WTC11 (cell line): ENCODE measurements at regions not wholly inside any gene's neighbourhood (a gene's known extent, or its start where the extent isn't known, plus 50 kb on each side); places are given as distances from the start of the nearest gene placed in this dataset.

Experiments
- ATAC-seq: fragments of 200-7000 bp; cut with Tn5 transposase; 2 replicates; pipeline ENCODE4 v1.10.0; 2021; ENCODE audit warnings: mild to moderate bottlenecking, moderate library complexity
- CTCF ChIA-PET: fragments of 300-600 bp; sonication (Branson Sonifier 250); formaldehyde crosslinking; loops from one replicate; lab custom pipeline; 2021; ENCODE audit warnings: antibody characterized with exemption; lab: Charles Lee
- POLR2A ChIA-PET: fragments of 350-600 bp; sonication (Branson Sonifier 250); formaldehyde crosslinking; loops from one replicate; lab custom pipeline; 2021; ENCODE audit warnings: antibody characterized with exemption; lab: Charles Lee
- DNase-seq: peaks from one replicate; pipeline ENCODE4 v3.0.0; 2021; ENCODE audit warnings: low spot score
- H3K27ac Mint-ChIP-seq: 2 replicates; pipeline ENCODE4 v1.8.0; 2021; ENCODE audit warnings: mixed read lengths
- H3K27me3 Mint-ChIP-seq: 2 replicates; pipeline ENCODE4 v1.8.0; 2021; ENCODE audit warnings: low read depth, mild to moderate bottlenecking, moderate library complexity, mixed read lengths
- H3K36me3 Mint-ChIP-seq: 2 replicates; pipeline ENCODE4 v1.8.0; 2021; ENCODE audit warnings: mixed read lengths
- H3K4me1 Mint-ChIP-seq: 2 replicates; pipeline ENCODE4 v1.8.0; 2022; ENCODE audit warnings: mixed read lengths
- H3K4me3 Mint-ChIP-seq: 2 replicates; pipeline ENCODE4 v1.8.0; 2021; ENCODE audit warnings: mild to moderate bottlenecking, moderate library complexity, mixed read lengths
- H3K9me3 Mint-ChIP-seq: 2 replicates; pipeline ENCODE4 v1.8.0; 2021; ENCODE audit warnings: mixed read lengths
- ARID4B ChIP-seq: sonication (generic); formaldehyde crosslinking; IDR thresholded peaks from 2 replicates; pipeline ENCODE4 v1.8.0; 2023; ENCODE audit warnings: missing genetic modification reagents, mild to moderate bottlenecking, borderline replicate concordance
- ATF3 ChIP-seq: sonication (generic); formaldehyde crosslinking; conservative IDR thresholded peaks from 2 replicates; pipeline ENCODE4 v1.8.1; 2022; ENCODE audit warnings: mild to moderate bottlenecking, missing genetic modification reagents
- CBFB ChIP-seq: sonication (generic); formaldehyde crosslinking; IDR thresholded peaks from 2 replicates; pipeline ENCODE4 v1.8.1; 2022; ENCODE audit warnings: mild to moderate bottlenecking, low read depth, missing genetic modification reagents
- EMX1 ChIP-seq: fragments of 250-450 bp; sonication (Bioruptor Pico); IDR thresholded peaks from 2 replicates; pipeline ENCODE4 v1.8.0; 2021; ENCODE audit warnings: mild to moderate bottlenecking
- GRHL2 ChIP-seq: fragments of 250-450 bp; sonication (Bioruptor Pico); IDR thresholded peaks from 2 replicates; pipeline ENCODE4 v1.8.0; 2022; ENCODE audit warnings: mild to moderate bottlenecking, moderate library complexity; ENCODE audit not compliant: insufficient replicate concordance, severe bottlenecking
- JUN ChIP-seq: sonication (generic); formaldehyde crosslinking; IDR thresholded peaks from 2 replicates; pipeline ENCODE4 v1.8.0; 2023; ENCODE audit warnings: mild to moderate bottlenecking, missing genetic modification reagents
- NR3C1 ChIP-seq: sonication (generic); formaldehyde crosslinking; conservative IDR thresholded peaks from 2 replicates; pipeline ENCODE4 v1.8.1; 2023; ENCODE audit warnings: low read depth, mild to moderate bottlenecking, missing genetic modification reagents
- RELA ChIP-seq: sonication (generic); formaldehyde crosslinking; IDR thresholded peaks from 2 replicates; pipeline ENCODE4 v1.8.1; 2022; ENCODE audit warnings: missing genetic modification reagents, mild to moderate bottlenecking, borderline replicate concordance
- RORB ChIP-seq: fragments of 250-450 bp; sonication (Bioruptor Pico); IDR thresholded peaks from 2 replicates; pipeline ENCODE4 v1.9.0; 2021; ENCODE audit warnings: mild to moderate bottlenecking
- TEAD1 ChIP-seq: sonication (generic); formaldehyde crosslinking; IDR thresholded peaks from 2 replicates; pipeline ENCODE4 v1.8.0; 2022; ENCODE audit warnings: mild to moderate bottlenecking, missing genetic modification reagents
- TEAD4 ChIP-seq: sonication (generic); formaldehyde crosslinking; IDR thresholded peaks from 2 replicates; pipeline ENCODE4 v1.8.0; 2022; ENCODE audit warnings: mild to moderate bottlenecking, missing genetic modification reagents
- ZNF232 ChIP-seq: sonication (generic); formaldehyde crosslinking; IDR thresholded peaks from 2 replicates; pipeline ENCODE4 v1.8.0; 2022; ENCODE audit warnings: mild to moderate bottlenecking, missing genetic modification reagents
- ZNF263 ChIP-seq: sonication (generic); formaldehyde crosslinking; IDR thresholded peaks from 2 replicates; pipeline ENCODE4 v1.8.1; 2022; ENCODE audit warnings: low read depth, mild to moderate bottlenecking, moderate library complexity, missing genetic modification reagents
- ZNF396 ChIP-seq: fragments of 250-450 bp; sonication (Bioruptor Pico); IDR thresholded peaks from 2 replicates; pipeline ENCODE4 v1.8.0; 2021; ENCODE audit warnings: mild to moderate bottlenecking, moderate library complexity, borderline replicate concordance
- TF ChIP-seq, protein P1 (sequence below): fragments of 250-450 bp; sonication (Bioruptor Pico); IDR thresholded peaks from 2 replicates; pipeline ENCODE4 v1.9.0; 2021; ENCODE audit warnings: mild to moderate bottlenecking
- TF ChIP-seq, protein P2 (sequence below): fragments of 250-450 bp; sonication (Bioruptor Pico); IDR thresholded peaks from 2 replicates; pipeline ENCODE4 v1.9.0; 2021; ENCODE audit warnings: moderate library complexity, mild to moderate bottlenecking, inconsistent platforms, borderline replicate concordance
- TF ChIP-seq, protein P3 (sequence below): fragments of 250-450 bp; sonication (Bioruptor Pico); IDR thresholded peaks from 2 replicates; pipeline ENCODE4 v1.9.0; 2021; ENCODE audit warnings: mild to moderate bottlenecking, borderline replicate concordance
- TF ChIP-seq, protein P4 (sequence below): sonication (generic); formaldehyde crosslinking; IDR thresholded peaks from 2 replicates; pipeline ENCODE4 v1.8.1; 2023; ENCODE audit warnings: mild to moderate bottlenecking, missing genetic modification reagents, moderate library complexity

DNA sequence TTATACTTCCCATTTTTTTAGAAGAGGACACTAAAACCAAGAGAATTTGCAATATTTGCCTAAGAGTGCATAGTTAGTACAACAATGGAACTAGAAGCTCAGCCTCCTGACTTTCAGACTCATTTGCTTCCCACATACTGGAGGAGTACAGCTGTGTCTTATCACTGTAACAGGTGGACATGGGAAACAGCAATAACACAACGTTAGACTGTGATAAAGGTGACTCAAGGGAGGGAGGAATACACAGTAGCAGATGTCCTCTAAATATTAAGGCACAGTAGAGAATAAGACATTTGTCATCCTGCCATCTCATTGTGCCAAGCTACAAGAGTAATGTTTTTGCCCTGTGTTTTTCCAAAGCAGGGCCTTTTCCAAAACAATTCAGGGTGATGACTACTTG lies 55.4 kb upstream of the JAK1 start (continued):
- TF ChIP-seq JUN = no peak
- no peak for TF ChIP-seq GRHL2 (CRISPR knock-in tag)
- TF ChIP-seq, protein P1, sequence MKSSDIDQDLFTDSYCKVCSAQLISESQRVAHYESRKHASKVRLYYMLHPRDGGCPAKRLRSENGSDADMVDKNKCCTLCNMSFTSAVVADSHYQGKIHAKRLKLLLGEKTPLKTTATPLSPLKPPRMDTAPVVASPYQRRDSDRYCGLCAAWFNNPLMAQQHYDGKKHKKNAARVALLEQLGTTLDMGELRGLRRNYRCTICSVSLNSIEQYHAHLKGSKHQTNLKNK (CRISPR knock-in tag) = no peak
- TF ChIP-seq ZNF232 (CRISPR knock-in tag) = no peak
- TF ChIP-seq, protein P2, sequence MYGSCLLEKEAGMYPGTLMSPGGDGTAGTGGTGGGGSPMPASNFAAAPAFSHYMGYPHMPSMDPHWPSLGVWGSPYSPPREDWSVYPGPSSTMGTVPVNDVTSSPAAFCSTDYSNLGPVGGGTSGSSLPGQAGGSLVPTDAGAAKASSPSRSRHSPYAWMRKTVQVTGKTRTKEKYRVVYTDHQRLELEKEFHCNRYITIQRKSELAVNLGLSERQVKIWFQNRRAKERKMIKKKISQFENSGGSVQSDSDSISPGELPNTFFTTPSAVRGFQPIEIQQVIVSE = no peak
- TF ChIP-seq TEAD1 = no peak

- Mint-ChIP-seq H3K4me3 (no peak overlapping the region), H3K36me3 (peaks cover 2% of the 10 kb centered on the region; the same call in 1 of the 2 replicates), H3K4me1 (peaks cover 40% of the 10 kb centered on the region), H3K27me3 (no peaks in the 10 kb centered on the region), H3K9me3 (no peaks in the 10 kb centered on the region; the same call in 1 of the 2 replicates), H3K27ac (peak overlapping the region; percentile 20; the same call in 1 of the 2 replicates)
- ChIA-PET POLR2A (no interaction called here), CTCF (interaction anchor here (1.1 to 2.4 kb wide), 3 partner anchors 47 to 186 kb away, joined by 3 to 11 read pairs (median 7); no protein-coding TSS in a partner anchor)
- TF ChIP-seq ARID4B (CRISPR knock-in tag) (no peak), ZNF396 (CRISPR knock-in tag) (no peak), CBFB (CRISPR knock-in tag) (no peak), ATF3 (CRISPR knock-in tag) (no peak), NR3C1 (no peak), ZNF232 (CRISPR knock-in tag) (no peak), RELA (CRISPR knock-in tag) (no peak), RORB (CRISPR knock-in tag) (no peak), EMX1 (CRISPR knock-in tag) (no peak), TEAD4 (CRISPR knock-in tag) (no peak), ZNF263 (CRISPR knock-in tag) (no peak)
- TF ChIP-seq, protein P3, sequence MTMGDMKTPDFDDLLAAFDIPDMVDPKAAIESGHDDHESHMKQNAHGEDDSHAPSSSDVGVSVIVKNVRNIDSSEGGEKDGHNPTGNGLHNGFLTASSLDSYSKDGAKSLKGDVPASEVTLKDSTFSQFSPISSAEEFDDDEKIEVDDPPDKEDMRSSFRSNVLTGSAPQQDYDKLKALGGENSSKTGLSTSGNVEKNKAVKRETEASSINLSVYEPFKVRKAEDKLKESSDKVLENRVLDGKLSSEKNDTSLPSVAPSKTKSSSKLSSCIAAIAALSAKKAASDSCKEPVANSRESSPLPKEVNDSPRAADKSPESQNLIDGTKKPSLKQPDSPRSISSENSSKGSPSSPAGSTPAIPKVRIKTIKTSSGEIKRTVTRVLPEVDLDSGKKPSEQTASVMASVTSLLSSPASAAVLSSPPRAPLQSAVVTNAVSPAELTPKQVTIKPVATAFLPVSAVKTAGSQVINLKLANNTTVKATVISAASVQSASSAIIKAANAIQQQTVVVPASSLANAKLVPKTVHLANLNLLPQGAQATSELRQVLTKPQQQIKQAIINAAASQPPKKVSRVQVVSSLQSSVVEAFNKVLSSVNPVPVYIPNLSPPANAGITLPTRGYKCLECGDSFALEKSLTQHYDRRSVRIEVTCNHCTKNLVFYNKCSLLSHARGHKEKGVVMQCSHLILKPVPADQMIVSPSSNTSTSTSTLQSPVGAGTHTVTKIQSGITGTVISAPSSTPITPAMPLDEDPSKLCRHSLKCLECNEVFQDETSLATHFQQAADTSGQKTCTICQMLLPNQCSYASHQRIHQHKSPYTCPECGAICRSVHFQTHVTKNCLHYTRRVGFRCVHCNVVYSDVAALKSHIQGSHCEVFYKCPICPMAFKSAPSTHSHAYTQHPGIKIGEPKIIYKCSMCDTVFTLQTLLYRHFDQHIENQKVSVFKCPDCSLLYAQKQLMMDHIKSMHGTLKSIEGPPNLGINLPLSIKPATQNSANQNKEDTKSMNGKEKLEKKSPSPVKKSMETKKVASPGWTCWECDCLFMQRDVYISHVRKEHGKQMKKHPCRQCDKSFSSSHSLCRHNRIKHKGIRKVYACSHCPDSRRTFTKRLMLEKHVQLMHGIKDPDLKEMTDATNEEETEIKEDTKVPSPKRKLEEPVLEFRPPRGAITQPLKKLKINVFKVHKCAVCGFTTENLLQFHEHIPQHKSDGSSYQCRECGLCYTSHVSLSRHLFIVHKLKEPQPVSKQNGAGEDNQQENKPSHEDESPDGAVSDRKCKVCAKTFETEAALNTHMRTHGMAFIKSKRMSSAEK (CRISPR knock-in tag) = no peak
- TF ChIP-seq, protein P4, sequence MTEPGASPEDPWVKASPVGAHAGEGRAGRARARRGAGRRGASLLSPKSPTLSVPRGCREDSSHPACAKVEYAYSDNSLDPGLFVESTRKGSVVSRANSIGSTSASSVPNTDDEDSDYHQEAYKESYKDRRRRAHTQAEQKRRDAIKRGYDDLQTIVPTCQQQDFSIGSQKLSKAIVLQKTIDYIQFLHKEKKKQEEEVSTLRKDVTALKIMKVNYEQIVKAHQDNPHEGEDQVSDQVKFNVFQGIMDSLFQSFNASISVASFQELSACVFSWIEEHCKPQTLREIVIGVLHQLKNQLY (CRISPR knock-in tag) = no peak
- ATAC-seq = no peak
- no peak for DNase-seq
These were observed 55.9 kb upstream of the JAK1 start for GRCh38 chr1:65022216-65022615.
